ENCODE measurements at regions not wholly inside any gene's neighbourhood (a gene's known extent, or its start where the extent isn't known, plus 50 kb on each side); places are given as distances from the start of the nearest gene placed in this dataset.
"Not testable (repeated sequence)": the region's sequence is repeated elsewhere in the genome, so short reads cannot be mapped to it uniquely, and the experiment has no call there.

DNA sequence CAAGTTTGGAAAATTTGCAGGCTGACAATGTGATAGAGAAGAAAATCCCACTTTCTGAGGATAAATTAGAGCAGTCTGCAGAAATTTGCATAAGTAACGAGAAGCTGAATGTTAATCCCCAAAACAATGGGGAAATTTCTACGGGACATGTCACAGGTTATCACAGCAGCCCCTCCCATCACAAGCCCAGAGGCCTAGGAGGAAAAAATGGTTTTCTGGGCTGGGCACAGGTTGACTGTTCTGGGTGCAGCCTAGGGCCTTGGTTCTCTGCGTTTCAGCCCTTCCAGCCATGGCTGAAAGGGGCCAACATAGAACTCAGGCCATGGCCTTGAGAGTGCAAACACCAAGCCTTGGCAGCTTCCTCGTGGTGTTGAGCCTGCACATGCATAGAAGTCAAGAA is 209.2 kb downstream of the ZNF716 start:
- H3K4me1 ChIP-seq (ENCODE audit: control insufficient read depth in 5 of 5, insufficient read depth in 5 of 5, low read length in 5 of 5); H3K9ac ChIP-seq (ENCODE audit: low read length in 5 of 5); H3K27me3 ChIP-seq (ENCODE audit: control insufficient read depth in 5 of 5, insufficient read depth in 4 of 5, low read length in 5 of 5); H3K27ac ChIP-seq (ENCODE audit: low read depth, low read length); H3K9me3 ChIP-seq (ENCODE audit: control insufficient read depth in 5 of 5, low read length in 5 of 5); H3K4me3 ChIP-seq (ENCODE audit: low read depth in 1 of 5, low read length in 5 of 5); H3K36me3 ChIP-seq (ENCODE audit: control insufficient read depth in 5 of 5, insufficient read depth in 5 of 5, low read length in 5 of 5): not testable (repeated sequence)

DNA sequence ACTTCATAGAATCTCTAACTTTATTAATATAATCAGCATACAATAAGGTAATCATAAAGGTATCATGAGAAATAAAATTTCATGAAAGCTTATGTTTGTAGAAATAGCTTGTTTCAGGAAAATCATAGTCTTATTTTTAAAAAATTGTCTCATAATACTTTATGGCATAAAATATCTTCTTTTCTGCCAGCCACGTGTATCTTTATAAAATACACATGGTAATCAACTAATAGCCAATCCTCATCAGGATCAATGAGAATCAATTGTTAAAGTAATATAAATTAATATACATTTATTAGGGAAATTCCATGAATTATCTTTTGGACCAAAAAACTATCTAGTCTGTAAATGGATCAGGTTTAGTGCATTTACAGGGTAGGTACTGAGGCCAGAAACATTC is 227.0 kb downstream of the ZNF716 start:
- H3K36me3 ChIP-seq (ENCODE audit: control insufficient read depth in 5 of 5, insufficient read depth in 5 of 5, low read length in 5 of 5); H3K4me3 ChIP-seq (ENCODE audit: low read depth in 1 of 5, low read length in 5 of 5); H3K27ac ChIP-seq (ENCODE audit: low read depth, low read length); H3K9ac ChIP-seq (ENCODE audit: low read length in 5 of 5); H3K27me3 ChIP-seq (ENCODE audit: control insufficient read depth in 5 of 5, insufficient read depth in 4 of 5, low read length in 5 of 5); H3K9me3 ChIP-seq (ENCODE audit: control insufficient read depth in 5 of 5, low read length in 5 of 5); H3K4me1 ChIP-seq (ENCODE audit: control insufficient read depth in 5 of 5, insufficient read depth in 5 of 5, low read length in 5 of 5): not testable (repeated sequence)

DNA sequence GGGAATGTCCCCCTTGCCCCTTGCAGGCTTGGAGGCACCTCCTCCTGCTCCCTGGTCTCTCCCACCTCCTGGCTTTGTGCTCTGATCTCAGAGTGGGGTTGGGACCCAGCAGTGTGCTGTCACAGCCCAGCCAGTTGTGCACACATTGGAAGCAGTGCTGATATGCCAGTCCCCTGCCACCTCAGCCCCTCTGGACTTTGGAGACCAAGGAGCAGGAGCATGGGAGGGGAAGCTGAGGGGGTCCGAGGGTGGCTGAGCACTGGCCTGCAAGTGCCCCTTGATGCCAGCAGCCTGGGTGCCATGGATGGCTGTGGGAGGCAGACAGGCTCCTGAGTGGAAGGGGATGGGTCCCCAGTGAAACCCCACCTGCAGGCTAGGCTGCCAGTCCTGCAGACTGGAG is 235.4 kb downstream of the ZNF716 start:
- H3K9ac ChIP-seq (ENCODE audit: low read length in 5 of 5), result no peak overlapping the region
- no peaks in the 10 kb centered on the region for H3K27me3 ChIP-seq (ENCODE audit: control insufficient read depth in 5 of 5, insufficient read depth in 4 of 5, low read length in 5 of 5)
- no peak overlapping the region for H3K4me3 ChIP-seq (ENCODE audit: low read depth in 1 of 5, low read length in 5 of 5)
- H3K36me3 ChIP-seq (ENCODE audit: control insufficient read depth in 5 of 5, insufficient read depth in 5 of 5, low read length in 5 of 5), result no peaks in the 10 kb centered on the region
- H3K4me1 ChIP-seq (ENCODE audit: control insufficient read depth in 5 of 5, insufficient read depth in 5 of 5, low read length in 5 of 5), result no peaks in the 10 kb centered on the region
- H3K9me3 ChIP-seq (ENCODE audit: control insufficient read depth in 5 of 5, low read length in 5 of 5), result peaks cover 0 to 5% (median 0%) of the 10 kb centered on the region in 5 donors
- H3K27ac ChIP-seq (ENCODE audit: low read depth, low read length), result no peak overlapping the region

Data from subcutaneous abdominal adipose tissue (tissue), 5 donors.